BJ (cell line): ENCODE measurements at regions not wholly inside any gene's neighbourhood (a gene's known extent, or its start where the extent isn't known, plus 50 kb on each side); places are given as distances from the start of the nearest gene placed in this dataset.

Experiments used
- CTCF ChIA-PET: fragments of 350-600 bp; formaldehyde crosslinking; extraction: SDS; loops from one replicate; lab custom pipeline; 2021; ENCODE audit warnings: antibody characterized with exemption, inconsistent platforms; lab: Yijun Ruan, JAX
- POLR2A ChIA-PET: fragments of 300-600 bp; sonication (Branson Sonifier 250); formaldehyde crosslinking; extraction: SDS; loops from one replicate; lab custom pipeline; 2021; ENCODE audit warnings: antibody characterized with exemption; lab: Charles Lee
- DNase-seq: peaks from one replicate; pipeline ENCODE4 v3.0.0-alpha.2; 2011; ENCODE audit warnings: low read depth
- H3K27me3 ChIP-seq: 2 replicates; pipeline ENCODE4 v1.6.0; 2011; ENCODE audit warnings: low read length; ENCODE audit not compliant: control insufficient read depth, insufficient read depth
- H3K36me3 ChIP-seq: 2 replicates; pipeline ENCODE4 v1.5.1; 2011; ENCODE audit warnings: low read length; ENCODE audit not compliant: control insufficient read depth, insufficient read depth
- H3K4me3 ChIP-seq: 2 replicates; pipeline ENCODE4 v1.5.1; 2011; ENCODE audit warnings: low read depth, mild to moderate bottlenecking, control low read depth, low read length
- TF ChIP-seq, protein P1 (sequence below): IDR thresholded peaks from 2 replicates; pipeline ENCODE4 v1.5.1; 2011; ENCODE audit warnings: low read depth, mild to moderate bottlenecking, control low read depth, inconsistent platforms, low read length, moderate library complexity; ENCODE audit not compliant: insufficient read depth

- TF ChIP-seq, protein P1, sequence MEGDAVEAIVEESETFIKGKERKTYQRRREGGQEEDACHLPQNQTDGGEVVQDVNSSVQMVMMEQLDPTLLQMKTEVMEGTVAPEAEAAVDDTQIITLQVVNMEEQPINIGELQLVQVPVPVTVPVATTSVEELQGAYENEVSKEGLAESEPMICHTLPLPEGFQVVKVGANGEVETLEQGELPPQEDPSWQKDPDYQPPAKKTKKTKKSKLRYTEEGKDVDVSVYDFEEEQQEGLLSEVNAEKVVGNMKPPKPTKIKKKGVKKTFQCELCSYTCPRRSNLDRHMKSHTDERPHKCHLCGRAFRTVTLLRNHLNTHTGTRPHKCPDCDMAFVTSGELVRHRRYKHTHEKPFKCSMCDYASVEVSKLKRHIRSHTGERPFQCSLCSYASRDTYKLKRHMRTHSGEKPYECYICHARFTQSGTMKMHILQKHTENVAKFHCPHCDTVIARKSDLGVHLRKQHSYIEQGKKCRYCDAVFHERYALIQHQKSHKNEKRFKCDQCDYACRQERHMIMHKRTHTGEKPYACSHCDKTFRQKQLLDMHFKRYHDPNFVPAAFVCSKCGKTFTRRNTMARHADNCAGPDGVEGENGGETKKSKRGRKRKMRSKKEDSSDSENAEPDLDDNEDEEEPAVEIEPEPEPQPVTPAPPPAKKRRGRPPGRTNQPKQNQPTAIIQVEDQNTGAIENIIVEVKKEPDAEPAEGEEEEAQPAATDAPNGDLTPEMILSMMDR = no peak
- CTCF ChIA-PET = no interaction called here
These were observed 324.1 kb upstream of the CNTN4 start for GRCh38 chr3:1774597-1774996.

GRCh38 chr3:1775321-1775720 lies 323.3 kb upstream of the CNTN4 start:
- no peak overlapping the region for H3K4me3 ChIP-seq
- TF ChIP-seq, protein P1 = no peak
- DNase-seq = no peak
- POLR2A ChIA-PET = no interaction called here
- H3K36me3 ChIP-seq = no peaks in the 10 kb centered on the region
- no peaks in the 10 kb centered on the region for H3K27me3 ChIP-seq
- CTCF ChIA-PET = no interaction called here

More at GRCh38 chr3:1774597-1774996, 324.1 kb upstream of the CNTN4 start:
- H3K4me3 ChIP-seq = no peak overlapping the region
- H3K36me3 ChIP-seq = no peaks in the 10 kb centered on the region
- POLR2A ChIA-PET = no interaction called here
- DNase-seq = no peak
- H3K27me3 ChIP-seq = no peaks in the 10 kb centered on the region

DNA sequence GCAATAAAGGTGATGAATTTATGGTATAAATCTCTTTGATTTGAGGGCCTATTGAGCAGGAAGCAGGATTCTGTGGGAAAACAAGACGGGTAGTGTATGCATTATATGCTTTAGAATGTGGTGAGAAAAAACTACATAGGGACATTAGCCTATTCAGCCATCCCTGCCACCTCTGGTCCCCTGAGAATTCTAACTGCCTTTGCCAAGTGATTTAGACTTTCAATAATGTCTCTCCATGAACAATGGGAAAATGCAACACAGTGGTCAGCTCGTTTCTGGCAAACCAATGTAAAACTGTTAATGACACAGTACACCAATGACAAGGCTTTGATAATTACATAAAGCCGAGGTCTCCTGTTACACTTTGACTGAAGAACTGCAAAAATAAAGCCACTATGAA lies 314.7 kb upstream of the CNTN4 start:
- CTCF ChIA-PET = no interaction called here

DNA sequence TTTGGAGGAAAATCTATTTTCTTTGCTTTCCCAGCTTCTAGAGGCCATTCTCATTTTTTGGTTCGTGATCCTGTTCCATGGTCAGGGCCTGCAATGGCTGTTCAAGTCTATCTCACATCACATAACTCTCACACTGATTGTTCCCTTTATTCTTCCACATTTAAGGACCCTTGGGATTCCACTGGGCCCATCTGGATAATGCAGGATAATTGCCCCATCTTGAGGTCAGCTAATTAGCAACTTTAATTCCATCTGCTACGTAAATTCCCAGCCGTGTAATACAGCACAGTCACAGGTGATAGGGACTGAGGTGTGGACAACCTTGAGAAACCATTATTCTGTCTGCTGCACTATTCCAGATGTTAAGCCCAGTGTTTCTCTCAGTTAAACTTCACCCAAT lies 311.6 kb upstream of the CNTN4 start:
- TF ChIP-seq, protein P1 = no peak
- ChIA-PET CTCF (no interaction called here), POLR2A (no interaction called here)
- no peaks in the 10 kb centered on the region for H3K27me3 ChIP-seq
- H3K4me3 ChIP-seq = no peak overlapping the region
- H3K36me3 ChIP-seq = no peaks in the 10 kb centered on the region
- DNase-seq = no peak

More for the DNA sequence above, 314.7 kb upstream of the CNTN4 start:
- DNase-seq = no peak
- Histone ChIP-seq H3K4me3 (no peak overlapping the region), H3K36me3 (no peaks in the 10 kb centered on the region), H3K27me3 (no peaks in the 10 kb centered on the region)
- POLR2A ChIA-PET = no interaction called here
- TF ChIP-seq, protein P1 = no peak

DNA sequence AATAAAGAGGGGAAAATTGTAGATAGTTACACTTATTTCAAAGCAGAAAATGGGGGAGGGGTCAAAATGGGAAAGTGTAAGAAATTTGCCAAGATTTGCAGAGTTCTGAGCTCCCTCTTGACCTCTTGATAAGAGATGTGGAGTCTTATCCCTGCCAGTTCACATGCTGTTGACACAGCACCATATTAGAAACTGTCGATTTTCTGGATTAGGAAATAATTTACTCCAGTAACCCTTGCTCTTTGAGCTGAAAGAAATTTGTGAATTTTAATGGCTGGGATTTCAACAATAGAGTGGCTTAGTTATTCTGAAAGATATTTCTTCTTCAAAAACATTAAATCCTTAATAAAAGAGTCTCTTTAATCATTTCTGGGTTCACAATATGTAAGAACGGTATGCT lies 306.2 kb upstream of the CNTN4 start:
- no peaks in the 10 kb centered on the region for H3K27me3 ChIP-seq
- H3K36me3 ChIP-seq = no peaks in the 10 kb centered on the region
- no peak for DNase-seq
- CTCF ChIA-PET = no interaction called here
- POLR2A ChIA-PET = no interaction called here
- TF ChIP-seq, protein P1 = no peak
- no peak overlapping the region for H3K4me3 ChIP-seq
